ENCODE measurements at regions not wholly inside any gene's neighbourhood (a gene's known extent, or its start where the extent isn't known, plus 50 kb on each side); places are given as distances from the start of the nearest gene placed in this dataset.
A peak's percentile ranks its signal among the peaks of the same experiment; 100 is the strongest.

GRCh38 chr11:70614034-70614681, 215.8 kb downstream of the CTTN start:
- DNase-seq (ENCODE audit: low spot score) = no peak
- no peak for ATAC-seq
- intact Hi-C loops (cut with DNase I) = no loop called here

- intact Hi-C loops (cut with DNase I) = no loop called here
- ATAC-seq (no peak), DNase-seq (ENCODE audit: low spot score) (no peak)
Observed at GRCh38 chr11:70615036-70615875, 216.9 kb downstream of the CTTN start.

GRCh38 chr11:70616317-70616716, 218.0 kb downstream of the CTTN start:
- no peak for ATAC-seq
- no peak for DNase-seq (ENCODE audit: low spot score)
- intact Hi-C loops (cut with DNase I) = no loop called here

GRCh38 chr11:70616938-70617654, 218.8 kb downstream of the CTTN start:
- no peak for DNase-seq (ENCODE audit: low spot score)
- intact Hi-C loops (cut with DNase I) = no loop called here
- ATAC-seq = no peak

GRCh38 chr11:70618431-70619101, 220.2 kb downstream of the CTTN start:
- no peak for ATAC-seq
- no peak for DNase-seq (ENCODE audit: low spot score)
- intact Hi-C loops (cut with DNase I) = no loop called here

- intact Hi-C loops (cut with DNase I) = no loop called here
- ATAC-seq = no peak
- DNase-seq (ENCODE audit: low spot score) = no peak
Observed at GRCh38 chr11:70619591-70619990, 221.3 kb downstream of the CTTN start.

GRCh38 chr11:70620510-70621184, 222.3 kb downstream of the CTTN start:
- intact Hi-C loops (cut with DNase I) = no loop called here
- no peak for DNase-seq (ENCODE audit: low spot score)
- no peak for ATAC-seq

- no peak for DNase-seq (ENCODE audit: low spot score)
- intact Hi-C loops (cut with DNase I) = no loop called here
- no peak for ATAC-seq
Observed at GRCh38 chr11:70621241-70621640, 222.9 kb downstream of the CTTN start.

GRCh38 chr11:70622091-70622490, 223.8 kb downstream of the CTTN start:
- no peak for ATAC-seq
- intact Hi-C loops (cut with DNase I) = no loop called here
- DNase-seq (ENCODE audit: low spot score) = no peak

- intact Hi-C loops (cut with DNase I) = no loop called here
- DNase-seq (ENCODE audit: low spot score) = no peak
- ATAC-seq = no peak
Observed at GRCh38 chr11:70623906-70624597, 225.7 kb downstream of the CTTN start.

- no peak for DNase-seq (ENCODE audit: low spot score)
- no peak for ATAC-seq
- intact Hi-C loops (cut with DNase I) = no loop called here
Observed at GRCh38 chr11:70624598-70624993, 226.3 kb downstream of the CTTN start.

- intact Hi-C loops (cut with DNase I) = no loop called here
- DNase-seq (ENCODE audit: low spot score) = no peak
- no peak for ATAC-seq
Observed at GRCh38 chr11:70625051-70625450, 226.7 kb downstream of the CTTN start.

- ATAC-seq (no peak), DNase-seq (ENCODE audit: low spot score) (no peak)
- intact Hi-C loops (cut with DNase I) = no loop called here
Observed at GRCh38 chr11:70625582-70626518, 227.5 kb downstream of the CTTN start.

- ATAC-seq (no peak), DNase-seq (ENCODE audit: low spot score) (no peak)
- intact Hi-C loops (cut with DNase I) = no loop called here
Observed at GRCh38 chr11:70627219-70627618, 228.9 kb downstream of the CTTN start.

- ATAC-seq = no peak
Observed at GRCh38 chr11:70628176-70628854, 230.0 kb downstream of the CTTN start.

GRCh38 chr11:70628855-70629844, 230.8 kb downstream of the CTTN start:
- ATAC-seq (peak; percentile 92), DNase-seq (ENCODE audit: low spot score) (no peak)
- intact Hi-C loops (cut with DNase I) = no loop called here

More at GRCh38 chr11:70628176-70628854, 230.0 kb downstream of the CTTN start:
- intact Hi-C loops (cut with DNase I) = no loop called here
- no peak for DNase-seq (ENCODE audit: low spot score)

Data from sciatic nerve (tissue), 2 donors.